Suprapubic skin (tissue), 3 donors: ENCODE measurements at regions not wholly inside any gene's neighbourhood (a gene's known extent, or its start where the extent isn't known, plus 50 kb on each side); places are given as distances from the start of the nearest gene placed in this dataset.

Experiments used
- POLR2AphosphoS5 ChIP-seq, 3 donors: sonication (generic); formaldehyde crosslinking; IDR thresholded peaks; one replicate each; pipeline ENCODE4 v1.6.1; 2017; ENCODE audit warnings: antibody characterized with exemption in 3 of 3
- TF ChIP-seq, protein P1 (sequence below), 2 donors: fragments of 200-600 bp in 1 of 2; fragments of 450-650 bp in 1 of 2; sonication (generic) in 1 of 2; IDR thresholded peaks; one replicate each; pipeline ENCODE4 v1.5.1; 2016 to 2019; ENCODE audit warnings: antibody characterized with exemption in 2 of 2, mild to moderate bottlenecking in 1 of 2, moderate library complexity in 1 of 2

DNA sequence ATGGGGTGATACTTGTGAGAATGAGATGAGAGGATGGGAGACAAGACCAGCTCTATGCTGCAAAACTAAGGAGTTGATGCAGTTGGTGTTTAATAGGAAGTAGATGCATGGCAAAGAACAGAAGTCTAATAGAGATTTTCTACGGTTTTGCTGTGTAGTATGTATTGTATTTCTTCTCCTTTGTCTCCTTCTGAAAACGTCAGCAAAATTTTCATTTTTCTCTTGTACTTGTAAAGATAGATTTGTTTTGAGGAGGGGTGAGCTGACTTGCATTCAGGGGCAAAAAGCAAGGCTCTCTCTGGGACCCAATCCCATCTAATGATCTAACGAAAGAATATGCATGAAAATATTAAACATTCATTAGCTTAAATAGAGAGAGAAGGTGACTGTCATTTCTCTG, 94.6 kb upstream of the NANOGP8 start:
- no peak for TF ChIP-seq POLR2AphosphoS5 (IDR thresholded peaks at IDR 0.05)
- TF ChIP-seq, protein P1, sequence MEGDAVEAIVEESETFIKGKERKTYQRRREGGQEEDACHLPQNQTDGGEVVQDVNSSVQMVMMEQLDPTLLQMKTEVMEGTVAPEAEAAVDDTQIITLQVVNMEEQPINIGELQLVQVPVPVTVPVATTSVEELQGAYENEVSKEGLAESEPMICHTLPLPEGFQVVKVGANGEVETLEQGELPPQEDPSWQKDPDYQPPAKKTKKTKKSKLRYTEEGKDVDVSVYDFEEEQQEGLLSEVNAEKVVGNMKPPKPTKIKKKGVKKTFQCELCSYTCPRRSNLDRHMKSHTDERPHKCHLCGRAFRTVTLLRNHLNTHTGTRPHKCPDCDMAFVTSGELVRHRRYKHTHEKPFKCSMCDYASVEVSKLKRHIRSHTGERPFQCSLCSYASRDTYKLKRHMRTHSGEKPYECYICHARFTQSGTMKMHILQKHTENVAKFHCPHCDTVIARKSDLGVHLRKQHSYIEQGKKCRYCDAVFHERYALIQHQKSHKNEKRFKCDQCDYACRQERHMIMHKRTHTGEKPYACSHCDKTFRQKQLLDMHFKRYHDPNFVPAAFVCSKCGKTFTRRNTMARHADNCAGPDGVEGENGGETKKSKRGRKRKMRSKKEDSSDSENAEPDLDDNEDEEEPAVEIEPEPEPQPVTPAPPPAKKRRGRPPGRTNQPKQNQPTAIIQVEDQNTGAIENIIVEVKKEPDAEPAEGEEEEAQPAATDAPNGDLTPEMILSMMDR (IDR thresholded peaks at IDR 0.05) = no peak
